Gastrocnemius medialis (tissue), 4 donors: ENCODE measurements at regions not wholly inside any gene's neighbourhood (a gene's known extent, or its start where the extent isn't known, plus 50 kb on each side); places are given as distances from the start of the nearest gene placed in this dataset.

Source experiments
- ATAC-seq, 2 donors: fragments of 150-250 bp; one replicate each; pipeline ENCODE4 v1.9.1; 2016
- DNase-seq, 2 donors: peaks; one replicate each; pipeline ENCODE4 v3.0.0-alpha.2; 2019
- H3K27ac ChIP-seq, 4 donors: fragments of 200-600 bp; sonication (generic); 1 replicate in 1 of 4; 2 replicates in 3 of 4; pipeline ENCODE4 v1.5.1; 2016 to 2018; ENCODE audit warnings: mild to moderate bottlenecking in 2 of 4, moderate library complexity in 1 of 4
- H3K27me3 ChIP-seq, 3 donors: fragments of 200-600 bp; sonication (generic) in 2 of 3; 1 replicate in 1 of 3; 2 replicates in 2 of 3; pipeline versions ENCODE4 v1.5.1 to v1.6.0; 2016 to 2019; ENCODE audit warnings: mild to moderate bottlenecking in 1 of 3, moderate library complexity in 1 of 3
- H3K36me3 ChIP-seq, 2 donors: fragments of 200-600 bp; sonication (generic) in 1 of 2; one replicate each; pipeline ENCODE4 v1.5.1; 2017 to 2018
- H3K4me1 ChIP-seq, 2 donors: fragments of 200-600 bp; sonication (generic) in 1 of 2; one replicate each; pipeline ENCODE4 v1.5.1; 2016 to 2017; ENCODE audit warnings: mild to moderate bottlenecking in 2 of 2
- H3K4me3 ChIP-seq, 4 donors: fragments of 200-600 bp; sonication (generic) in 3 of 4; 1 replicate in 1 of 4; 2 replicates in 3 of 4; pipeline ENCODE4 v1.5.1; 2016 to 2019; ENCODE audit warnings: mild to moderate bottlenecking in 2 of 4
- H3K9me3 ChIP-seq, 3 donors: fragments of 200-600 bp; sonication (generic) in 2 of 3; 1 replicate in 1 of 3; 2 replicates in 2 of 3; pipeline ENCODE4 v1.5.1; 2016 to 2019
- CTCF ChIP-seq, 5 experiments: fragments of 450-650 bp in 3 of 5; fragments of 200-600 bp in 2 of 5; sonication (generic) in 2 of 5; IDR thresholded peaks in 4 of 5; conservative IDR thresholded peaks in 1 of 5; 1 replicate in 4 of 5; 2 replicates in 1 of 5; pipeline ENCODE4 v1.5.1; 2016 to 2019; ENCODE audit warnings: antibody characterized with exemption in 5 of 5, mild to moderate bottlenecking in 3 of 5, moderate library complexity in 3 of 5
- POLR2A ChIP-seq, 2 donors: fragments of 450-650 bp; IDR thresholded peaks; one replicate each; pipeline ENCODE4 v1.6.1; 2017; ENCODE audit warnings: antibody characterized with exemption in 2 of 2, mild to moderate bottlenecking in 2 of 2, moderate library complexity in 2 of 2
- in situ Hi-C, 4 donors: fragments of 200-750 bp; cut with MboI; loops; one replicate each; pipeline versions ENCODE4 v1.15.0 to v1.8.0; 2017; ENCODE audit warnings: low sequenced_read_pairs in 4 of 4
- intact Hi-C: fragments of 100-400 bp; cut with DNase I; formaldehyde crosslinking; loops from one replicate; pipeline ENCODE4 v1.15.1; 2023; ENCODE audit warnings: low total_unique reads

DNA sequence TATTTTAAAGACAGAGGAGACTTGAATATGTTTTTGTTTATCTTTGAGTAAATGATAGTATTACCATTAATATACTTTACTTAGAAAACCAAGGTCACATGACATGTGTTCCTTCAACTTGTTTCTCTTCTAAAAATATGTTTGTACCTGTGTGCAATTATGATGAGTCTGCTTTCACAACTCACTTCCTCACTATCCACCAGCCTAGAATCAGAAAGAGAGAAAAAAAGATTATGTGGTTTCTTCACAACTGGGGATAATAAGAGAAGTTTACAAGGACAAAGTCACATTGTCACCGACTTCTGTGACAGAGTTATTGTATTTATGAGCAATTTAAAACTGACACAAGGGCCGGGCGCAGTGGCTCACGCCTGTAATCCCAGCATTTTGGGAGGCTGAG, 1112.1 kb downstream of the RPA4 start:
- TF ChIP-seq CTCF (IDR thresholded peaks at IDR 0.05 in 4 of 5, conservative IDR thresholded peaks at IDR 0.05 in 1 of 5) (no peak), POLR2A (IDR thresholded peaks at IDR 0.05) (no peak)
- no peak for DNase-seq
- Histone ChIP-seq H3K9me3 (no peaks in the 10 kb centered on the region), H3K4me1 (no peaks in the 10 kb centered on the region), H3K36me3 (no peaks in the 10 kb centered on the region), H3K27ac (no peak overlapping the region), H3K27me3 (peaks cover 0 to 4% (median 0%) of the 10 kb centered on the region in 3 donors), H3K4me3 (no peak overlapping the region)
- no peak for ATAC-seq
- intact Hi-C loops (no loop called here), in situ Hi-C loops (no loop called here)

- TF ChIP-seq POLR2A (IDR thresholded peaks at IDR 0.05) (no peak), CTCF (IDR thresholded peaks at IDR 0.05 in 4 of 5, conservative IDR thresholded peaks at IDR 0.05 in 1 of 5) (no peak)
- Histone ChIP-seq H3K4me3 (no peak overlapping the region), H3K27ac (no peak overlapping the region), H3K36me3 (no peaks in the 10 kb centered on the region), H3K27me3 (peaks cover 0 to 4% (median 0%) of the 10 kb centered on the region in 3 donors), H3K9me3 (no peaks in the 10 kb centered on the region), H3K4me1 (no peaks in the 10 kb centered on the region)
- no peak for ATAC-seq
- in situ Hi-C loops = no loop called here
- no peak for DNase-seq
- intact Hi-C loops = no loop called here
These were observed 1145.0 kb downstream of the RPA4 start for GRCh38 chrX:98028691-98029090.

- Histone ChIP-seq H3K9me3 (no peaks in the 10 kb centered on the region), H3K4me3 (no peak overlapping the region), H3K27ac (no peak overlapping the region), H3K4me1 (no peaks in the 10 kb centered on the region), H3K36me3 (no peaks in the 10 kb centered on the region), H3K27me3 (peaks cover 0 to 2% (median 0%) of the 10 kb centered on the region in 3 donors)
- intact Hi-C loops (no loop called here), in situ Hi-C loops (no loop called here)
- ATAC-seq = no peak
- TF ChIP-seq CTCF (IDR thresholded peaks at IDR 0.05 in 4 of 5, conservative IDR thresholded peaks at IDR 0.05 in 1 of 5) (no peak), POLR2A (IDR thresholded peaks at IDR 0.05) (no peak)
- no peak for DNase-seq
These were observed 1146.2 kb downstream of the RPA4 start for GRCh38 chrX:98029861-98030260.

- in situ Hi-C loops = no loop called here
- Histone ChIP-seq H3K9me3 (no peaks in the 10 kb centered on the region), H3K27ac (no peak overlapping the region), H3K36me3 (no peaks in the 10 kb centered on the region), H3K4me3 (no peak overlapping the region), H3K4me1 (no peaks in the 10 kb centered on the region), H3K27me3 (no peaks in the 10 kb centered on the region)
- no peak for DNase-seq
- no peak for ATAC-seq
- no peak for TF ChIP-seq POLR2A (IDR thresholded peaks at IDR 0.05)
- TF ChIP-seq CTCF (IDR thresholded peaks at IDR 0.05 in 4 of 5, conservative IDR thresholded peaks at IDR 0.05 in 1 of 5) = no peak
- intact Hi-C loops = no loop called here
These were observed 1173.5 kb downstream of the RPA4 start for GRCh38 chrX:98057176-98057575.

DNA sequence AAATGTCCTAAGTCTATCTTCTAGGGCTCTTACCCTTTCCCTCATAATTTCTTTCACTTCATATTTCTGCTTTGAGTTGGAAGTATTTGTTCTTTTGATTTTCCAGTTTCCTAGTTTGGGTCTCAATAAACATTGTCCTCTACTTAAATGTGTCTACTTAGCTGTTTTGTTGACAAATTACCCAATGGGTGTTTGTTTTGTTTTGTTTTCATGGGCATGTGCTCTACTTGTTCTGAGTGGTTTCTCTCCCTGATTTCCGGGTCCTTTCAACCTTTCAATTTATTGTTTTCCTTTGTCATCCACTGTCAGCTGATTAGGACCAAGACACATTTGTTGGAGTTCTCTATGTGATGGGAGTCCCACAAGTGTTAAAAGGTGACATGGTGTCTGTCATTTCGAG, 1181.4 kb downstream of the RPA4 start:
- Histone ChIP-seq H3K4me3 (no peak overlapping the region), H3K4me1 (no peaks in the 10 kb centered on the region), H3K9me3 (no peaks in the 10 kb centered on the region), H3K27me3 (no peaks in the 10 kb centered on the region), H3K27ac (no peak overlapping the region), H3K36me3 (no peaks in the 10 kb centered on the region)
- ATAC-seq (no peak), DNase-seq (no peak)
- intact Hi-C loops = no loop called here
- in situ Hi-C loops = no loop called here
- TF ChIP-seq CTCF (IDR thresholded peaks at IDR 0.05 in 4 of 5, conservative IDR thresholded peaks at IDR 0.05 in 1 of 5) (no peak), POLR2A (IDR thresholded peaks at IDR 0.05) (no peak)
